HG02870 (cell line): ENCODE measurements at regions not wholly inside any gene's neighbourhood (a gene's known extent, or its start where the extent isn't known, plus 50 kb on each side); places are given as distances from the start of the nearest gene placed in this dataset.
"Not testable (repeated sequence)": the region's sequence is repeated elsewhere in the genome, so short reads cannot be mapped to it uniquely, and the experiment has no call there.

Experiments
- ATAC-seq: cut with Tn5 transposase; IDR thresholded peaks from one replicate; pipeline ENCODE4 v1.9.1; 2021; ENCODE audit warnings: mild to moderate bottlenecking, moderate library complexity; ENCODE audit not compliant: unreplicated experiment

GRCh38 chr6:111925296-111925695 lies 52.0 kb upstream of the FYN start:
- ATAC-seq, result no peak

- ATAC-seq, result no peak
Observed at GRCh38 chr6:111926731-111927302, 53.6 kb upstream of the FYN start.

GRCh38 chr6:111927321-111927720 lies 54.1 kb upstream of the FYN start:
- no peak for ATAC-seq

- ATAC-seq, result no peak
Observed at GRCh38 chr6:111928139-111928538, 54.9 kb upstream of the FYN start.

- ATAC-seq, result not testable (repeated sequence)
Observed at GRCh38 chr6:111934611-111935010, 61.4 kb upstream of the FYN start.

- ATAC-seq, result no peak
Observed at GRCh38 chr6:111936718-111937117, 63.5 kb upstream of the FYN start.

- ATAC-seq, result no peak
Observed at GRCh38 chr6:111938710-111939109, 65.5 kb upstream of the FYN start.

GRCh38 chr6:111939902-111940301 lies 66.7 kb upstream of the FYN start:
- no peak for ATAC-seq

- no peak for ATAC-seq
Observed at GRCh38 chr6:111940801-111941200, 67.5 kb upstream of the FYN start.

GRCh38 chr6:111941686-111942330 lies 68.6 kb upstream of the FYN start:
- ATAC-seq, result no peak

GRCh38 chr6:111942561-111942960 lies 69.3 kb upstream of the FYN start:
- peak; percentile 55 for ATAC-seq

- no peak for ATAC-seq
Observed at GRCh38 chr6:111943266-111943665, 70.0 kb upstream of the FYN start.

- ATAC-seq, result no peak
Observed at GRCh38 chr6:111943726-111944125, 70.5 kb upstream of the FYN start.

- no peak for ATAC-seq
Observed at GRCh38 chr6:111944541-111944940, 71.3 kb upstream of the FYN start.

- no peak for ATAC-seq
Observed at GRCh38 chr6:111949546-111949945, 76.3 kb upstream of the FYN start.

GRCh38 chr6:111949984-111950383 lies 76.7 kb upstream of the FYN start:
- ATAC-seq, result not testable (repeated sequence)

- ATAC-seq, result no peak
Observed at GRCh38 chr6:111950661-111951496, 77.6 kb upstream of the FYN start.

- ATAC-seq, result no peak
Observed at GRCh38 chr6:111951497-111952085, 78.3 kb upstream of the FYN start.

- no peak for ATAC-seq
Observed at GRCh38 chr6:111952274-111952673, 79.0 kb upstream of the FYN start.

GRCh38 chr6:111952821-111953540 lies 79.7 kb upstream of the FYN start:
- peak; percentile 56 for ATAC-seq

GRCh38 chr6:111956098-111956497 lies 82.8 kb upstream of the FYN start:
- no peak for ATAC-seq
